HL-60 (cell line): ENCODE measurements at regions not wholly inside any gene's neighbourhood (a gene's known extent, or its start where the extent isn't known, plus 50 kb on each side); places are given as distances from the start of the nearest gene placed in this dataset.

Source experiments
- DNase-seq, 2 experiments: peaks; one replicate each; pipeline ENCODE4 v3.0.0-alpha.2; 2010 to 2020; ENCODE audit warnings: low read depth in 1 of 2, low spot score in 1 of 2
- H3K27ac ChIP-seq: fragments of 250-450 bp; sonication (Bioruptor Pico); replicated peaks from 2 replicates; pipeline ENCODE4 v1.5.1; 2020; ENCODE audit warnings: mild to moderate bottlenecking, moderate library complexity
- H3K27me3 ChIP-seq: fragments of 250-450 bp; sonication (Bioruptor Pico); 2 replicates; pipeline ENCODE4 v1.5.1; 2021; ENCODE audit warnings: mild to moderate bottlenecking, moderate library complexity; ENCODE audit not compliant: insufficient read depth, poor library complexity, severe bottlenecking
- H3K4me3 ChIP-seq: replicated peaks from 2 replicates; pipeline ENCODE4 v1.5.1; 2011; ENCODE audit warnings: mild to moderate bottlenecking, control low read depth, low read length; ENCODE audit not compliant: insufficient read depth
- CTCF ChIP-seq: IDR thresholded peaks from one replicate; pipeline ENCODE4 v1.5.1; 2011; ENCODE audit warnings: low read length, control low read depth, inconsistent platforms; ENCODE audit not compliant: insufficient read depth
- GABPA ChIP-seq: IDR thresholded peaks from 2 replicates; pipeline ENCODE4 v1.6.1; 2012; ENCODE audit warnings: low read depth
- POLR2AphosphoS5 ChIP-seq: IDR thresholded peaks from 2 replicates; pipeline ENCODE4 v1.6.1; 2012; ENCODE audit warnings: low read depth
- REST ChIP-seq: IDR thresholded peaks from 2 replicates; pipeline ENCODE4 v1.6.1; 2012; ENCODE audit warnings: low read depth; ENCODE audit not compliant: insufficient replicate concordance
- SPI1 ChIP-seq: IDR thresholded peaks from 2 replicates; pipeline ENCODE4 v1.6.1; 2012; ENCODE audit warnings: low read depth, mild to moderate bottlenecking, borderline replicate concordance

GRCh38 chr6:144594585-144594984 lies 309.4 kb downstream of the UTRN start:
- TF ChIP-seq CTCF: no peak
- TF ChIP-seq SPI1: no peak
- TF ChIP-seq REST: no peak
- no peak for TF ChIP-seq GABPA
- no peak for TF ChIP-seq POLR2AphosphoS5

GRCh38 chr6:144595266-144595665 lies 310.1 kb downstream of the UTRN start:
- TF ChIP-seq CTCF: no peak
- TF ChIP-seq POLR2AphosphoS5: no peak
- no peak for TF ChIP-seq REST
- TF ChIP-seq SPI1: no peak
- no peak for TF ChIP-seq GABPA
- no peak overlapping the region for H3K27ac ChIP-seq
- H3K27me3 ChIP-seq: no peaks in the 10 kb centered on the region
- H3K4me3 ChIP-seq: no peak overlapping the region
- DNase-seq: no peak

More at GRCh38 chr6:144594585-144594984, 309.4 kb downstream of the UTRN start:
- Histone ChIP-seq H3K27ac (no peak overlapping the region), H3K4me3 (no peak overlapping the region), H3K27me3 (no peaks in the 10 kb centered on the region)
- DNase-seq: no peak

- Histone ChIP-seq H3K27ac (no peak overlapping the region), H3K27me3 (no peaks in the 10 kb centered on the region), H3K4me3 (no peak overlapping the region)
- no peak for TF ChIP-seq CTCF
- TF ChIP-seq SPI1: no peak
- no peak for TF ChIP-seq REST
- TF ChIP-seq GABPA: no peak
- TF ChIP-seq POLR2AphosphoS5: no peak
- no peak for DNase-seq
Measured at GRCh38 chr6:144597511-144597910, 312.4 kb downstream of the UTRN start.
